Heart right ventricle (tissue), 16 donors: ENCODE measurements at regions not wholly inside any gene's neighbourhood (a gene's known extent, or its start where the extent isn't known, plus 50 kb on each side); places are given as distances from the start of the nearest gene placed in this dataset.

Experiments used
- ATAC-seq, 8 donors: fragments of 200-7000 bp; cut with Tn5 transposase; one replicate each; pipeline ENCODE4 v1.9.1; 2020; ENCODE audit warnings: mild to moderate bottlenecking in 8 of 8, moderate library complexity in 8 of 8, moderate number of reproducible peaks in 1 of 8
- DNase-seq, 2 donors: peaks; one replicate each; pipeline ENCODE4 v3.0.0-alpha.2; 2020
- H3K27ac ChIP-seq, 10 donors: fragments of 200-600 bp; sonication (generic) in 2 of 10; one replicate each; pipeline versions ENCODE4 v1.5.0 to v1.8.0; 2020 to 2022; ENCODE audit warnings: mild to moderate bottlenecking in 3 of 10
- H3K27me3 ChIP-seq, 7 donors: fragments of 200-600 bp; one replicate each; pipeline ENCODE4 v1.8.0; 2021 to 2022; ENCODE audit warnings: mild to moderate bottlenecking in 2 of 7
- H3K36me3 ChIP-seq, 9 donors: fragments of 200-600 bp; sonication (generic) in 1 of 9; one replicate each; pipeline versions ENCODE4 v1.5.0 to v1.8.0; 2020 to 2022; ENCODE audit warnings: mild to moderate bottlenecking in 2 of 9
- H3K4me1 ChIP-seq, 9 donors: fragments of 200-600 bp; sonication (generic) in 1 of 9; one replicate each; pipeline versions ENCODE4 v1.5.0 to v1.8.0; 2020 to 2022; ENCODE audit warnings: mild to moderate bottlenecking in 4 of 9
- H3K4me3 ChIP-seq, 10 donors: fragments of 200-600 bp; sonication (generic) in 2 of 10; one replicate each; pipeline versions ENCODE4 v1.5.0 to v1.8.0; 2020 to 2022; ENCODE audit warnings: mild to moderate bottlenecking in 7 of 10, moderate library complexity in 2 of 10
- H3K9me3 ChIP-seq, 11 donors: fragments of 200-600 bp in 10 of 11; sonication (generic) in 2 of 11; one replicate each; pipeline versions ENCODE4 v1.5.0 to v1.8.0; 2013 to 2022; ENCODE audit warnings: mild to moderate bottlenecking in 2 of 11, control low read depth in 1 of 11, moderate library complexity in 1 of 11
- WGBS, 2 donors: extraction: QIAGEN DNeasy Blood & Tissue Kit; methylation state at CpG; one replicate each; pipeline ENCODE4 v1.1.7; 2013; ENCODE audit warnings: inconsistent platforms in 1 of 2; 5-methylcytosine and 5-hydroxymethylcytosine counted together
- intact Hi-C, 10 donors: fragments of 100-400 bp; cut with DNase I; formaldehyde crosslinking; loops; one replicate each; pipeline versions ENCODE4 v1.11.1 to v1.14.2; 2022
- TF ChIP-seq, protein P1 (sequence below), 9 donors: fragments of 200-600 bp; sonication (generic) in 2 of 9; IDR thresholded peaks; one replicate each; pipeline versions ENCODE4 v1.5.0 to v1.8.0; 2021 to 2022; ENCODE audit warnings: antibody characterized with exemption in 9 of 9, mild to moderate bottlenecking in 5 of 9, moderate library complexity in 1 of 9
- donor health status: Arrhythmogenic right ventricular cardiomyopathy.
- donor health status: ischemic (EF 13 %, LVEDD 7.1; RV severe dilation, severe dysfunction).
- donor health status: healthy with polysubstance abuse.
- donor health status: DM: no; HTN: yes; CAD: no.
- donor health status: DM: no; HTN: no; CAD: no.
- donor health status: ischemic (EF 25% LVEDD 6.9; RV normal size, moderate dysfunction).
- donor health status: ischemic (EF 25% LVEDD 5.7; RV mildly dilated, moderate dysfunction).
- donor health status: healthy.
- donor health status: DM: yes; HTN: yes; CAD: no.
- donor health status: Ischemic cardiomyopathy.
- donor health status: ischemic (EF 35%, LVEDD 5.7; RV mildly dilated, moderate dysfunction).
- donor health status: nonischemic (EF 11% LVEDD 7.7; RV severe dilation, severe dysfunction).
- donor health status: DM: yes; HTN: yes; CAD: no.
- donor health status: PGD.
- donor health status: ischemic (EF 29% LVEDD 5.4; RV normal size, mild dysfunction).
- donor health status: nonischemic (EF 23%, LVEDD 6.1; RV moderate dilation, normal function).

DNA sequence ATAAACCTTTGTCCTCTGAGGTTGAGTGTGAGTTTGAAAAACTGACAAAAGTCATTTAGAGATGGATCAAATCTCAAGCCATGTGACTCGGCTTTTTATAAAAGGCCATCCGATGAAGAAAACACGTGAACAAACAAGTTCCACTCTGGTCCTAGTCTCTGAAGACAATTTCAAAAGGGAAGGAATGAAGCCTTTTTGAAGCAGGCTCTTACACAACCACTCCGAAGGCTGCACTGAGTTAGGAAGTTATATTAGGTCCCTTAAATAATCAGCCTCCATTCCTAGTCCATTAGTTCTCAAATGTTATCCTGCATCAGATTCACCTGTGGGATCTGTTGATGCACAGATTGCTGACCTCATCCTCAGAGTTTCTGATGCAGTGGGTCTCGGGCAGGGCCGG lies 166.6 kb upstream of the HMHB1 start:
- Histone ChIP-seq H3K9me3 (no peaks in the 10 kb centered on the region), H3K27me3 (no peaks in the 10 kb centered on the region), H3K4me3 (no peak overlapping the region), H3K4me1 (peaks cover 0 to 18% (median 11%) of the 10 kb centered on the region in 9 donors), H3K27ac (no peak overlapping the region), H3K36me3 (no peaks in the 10 kb centered on the region)
- DNase-seq (no peak), ATAC-seq (no peak)
- WGBS, 2 donors = 94 to 99% methylated on average over 6 of the region's 6 CpGs
- intact Hi-C loops = loop anchor here in 1 of 10 donors (10.0 kb wide), 1 partner anchor 191 kb away; no protein-coding TSS in a partner anchor
- TF ChIP-seq, protein P1, sequence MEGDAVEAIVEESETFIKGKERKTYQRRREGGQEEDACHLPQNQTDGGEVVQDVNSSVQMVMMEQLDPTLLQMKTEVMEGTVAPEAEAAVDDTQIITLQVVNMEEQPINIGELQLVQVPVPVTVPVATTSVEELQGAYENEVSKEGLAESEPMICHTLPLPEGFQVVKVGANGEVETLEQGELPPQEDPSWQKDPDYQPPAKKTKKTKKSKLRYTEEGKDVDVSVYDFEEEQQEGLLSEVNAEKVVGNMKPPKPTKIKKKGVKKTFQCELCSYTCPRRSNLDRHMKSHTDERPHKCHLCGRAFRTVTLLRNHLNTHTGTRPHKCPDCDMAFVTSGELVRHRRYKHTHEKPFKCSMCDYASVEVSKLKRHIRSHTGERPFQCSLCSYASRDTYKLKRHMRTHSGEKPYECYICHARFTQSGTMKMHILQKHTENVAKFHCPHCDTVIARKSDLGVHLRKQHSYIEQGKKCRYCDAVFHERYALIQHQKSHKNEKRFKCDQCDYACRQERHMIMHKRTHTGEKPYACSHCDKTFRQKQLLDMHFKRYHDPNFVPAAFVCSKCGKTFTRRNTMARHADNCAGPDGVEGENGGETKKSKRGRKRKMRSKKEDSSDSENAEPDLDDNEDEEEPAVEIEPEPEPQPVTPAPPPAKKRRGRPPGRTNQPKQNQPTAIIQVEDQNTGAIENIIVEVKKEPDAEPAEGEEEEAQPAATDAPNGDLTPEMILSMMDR (IDR thresholded peaks at IDR 0.05) = no peak

DNA sequence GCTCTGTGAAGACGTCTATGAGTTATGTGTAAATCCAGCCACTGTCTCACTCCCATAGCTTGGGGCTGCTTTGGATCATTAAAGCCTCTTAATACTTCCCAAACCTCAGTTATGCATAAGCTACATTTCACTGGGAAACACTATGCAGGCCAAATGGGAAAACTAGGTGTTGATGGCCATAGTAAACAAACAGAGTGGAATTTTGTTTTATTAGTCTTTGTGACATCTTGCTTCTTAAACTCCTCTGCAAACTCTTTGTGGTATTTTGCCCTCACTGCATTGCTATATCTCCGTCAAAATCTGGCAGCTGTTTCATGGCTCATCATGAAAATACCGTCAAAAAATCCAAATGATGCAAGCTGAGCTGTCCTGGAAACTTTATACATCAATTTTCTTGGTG lies 167.2 kb upstream of the HMHB1 start:
- Histone ChIP-seq H3K4me3 (no peak overlapping the region), H3K9me3 (no peaks in the 10 kb centered on the region), H3K27me3 (no peaks in the 10 kb centered on the region), H3K36me3 (no peaks in the 10 kb centered on the region), H3K4me1 (peaks cover 0 to 12% (median 5%) of the 10 kb centered on the region in 9 donors), H3K27ac (no peak overlapping the region)
- TF ChIP-seq, protein P1 (IDR thresholded peaks at IDR 0.05) = no peak
- no peak for DNase-seq
- 70 to 77% methylated on average over 3 of the region's 3 CpGs for WGBS, 2 donors
- intact Hi-C loops = loop anchor here in 1 of 10 donors (10.0 kb wide), 1 partner anchor 190 kb away; no protein-coding TSS in a partner anchor
- ATAC-seq = no peak

DNA sequence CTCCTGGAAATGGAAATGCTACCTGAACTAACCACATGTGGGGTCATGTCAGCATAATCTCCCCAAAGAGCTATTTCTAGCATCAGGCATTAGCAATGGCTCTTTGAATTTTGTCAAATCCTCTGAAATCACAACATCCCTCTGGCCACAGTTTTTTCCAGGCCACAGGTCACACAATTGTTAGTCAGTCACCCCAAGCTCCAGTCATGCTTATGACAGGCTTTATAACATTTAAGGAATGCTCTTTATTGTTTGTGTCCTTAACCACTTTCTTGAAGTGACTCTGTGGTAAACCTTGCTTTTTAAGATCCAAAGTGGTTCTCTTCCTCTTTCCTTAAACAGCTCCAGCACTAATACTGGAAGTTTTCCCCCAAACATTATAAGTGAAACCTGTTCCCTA lies 169.2 kb upstream of the HMHB1 start:
- no peaks in the 10 kb centered on the region for H3K9me3 ChIP-seq
- H3K27ac ChIP-seq = no peak overlapping the region
- intact Hi-C loops = loop anchor here in 1 of 10 donors (10.0 kb wide), 1 partner anchor 188 kb away; no protein-coding TSS in a partner anchor
- no peak overlapping the region for H3K4me3 ChIP-seq
- H3K36me3 ChIP-seq = no peaks in the 10 kb centered on the region
- H3K27me3 ChIP-seq = no peaks in the 10 kb centered on the region
- ATAC-seq = no peak
- DNase-seq = no peak
- TF ChIP-seq, protein P1 (IDR thresholded peaks at IDR 0.05) = no peak
- H3K4me1 ChIP-seq = peaks cover 0 to 11% (median 3%) of the 10 kb centered on the region in 9 donors

DNA sequence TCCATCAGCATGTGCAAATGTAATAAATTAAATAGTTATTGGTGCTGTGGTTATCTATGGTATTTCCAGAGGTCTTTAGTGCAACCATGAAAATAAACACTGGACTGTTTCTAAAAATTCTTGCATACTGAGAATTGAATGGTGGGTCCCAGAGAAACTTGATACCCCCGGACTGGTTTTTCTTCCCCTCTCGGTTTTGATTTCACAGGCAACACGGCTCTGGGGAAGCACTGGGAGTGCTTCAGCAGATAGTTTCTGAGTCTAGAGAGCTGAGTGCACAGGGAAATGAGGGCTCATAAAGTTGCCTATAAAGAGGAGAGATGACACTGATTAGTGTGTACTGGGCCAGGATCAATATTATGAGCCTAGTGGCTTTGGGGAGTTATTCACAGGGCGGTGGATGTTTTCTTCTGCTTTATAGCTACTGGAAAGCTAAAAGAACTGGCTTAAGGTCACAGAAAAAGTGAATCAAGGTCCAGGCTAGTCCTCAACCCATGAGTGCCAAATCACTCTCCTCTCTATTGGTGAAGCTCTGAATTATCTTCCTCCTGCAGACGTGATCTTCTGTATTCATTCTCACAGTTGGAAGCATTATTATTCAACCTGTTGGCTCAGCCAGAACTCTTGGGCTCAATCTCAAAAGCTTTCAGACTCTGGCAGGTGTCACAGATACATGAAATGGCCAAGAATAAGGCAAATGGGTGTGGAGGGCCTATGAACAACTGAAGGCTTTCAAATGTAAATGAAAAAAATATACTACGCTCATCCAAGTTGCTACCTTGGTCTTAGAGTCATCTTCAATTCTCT lies 170.2 kb upstream of the HMHB1 start:
- intact Hi-C loops = loop anchor here in 1 of 10 donors (10.0 kb wide), 1 partner anchor 187 kb away; no protein-coding TSS in a partner anchor
- no peak overlapping the region for H3K27ac ChIP-seq
- 72 to 77% methylated on average over 6 of the region's 6 CpGs for WGBS, 2 donors

More for the DNA sequence above, 170.2 kb upstream of the HMHB1 start:
- TF ChIP-seq, protein P1 (IDR thresholded peaks at IDR 0.05) = no peak
- no peak overlapping the region for H3K4me3 ChIP-seq
- ATAC-seq = no peak
- H3K4me1 ChIP-seq = peaks cover 0 to 22% (median 12%) of the 10 kb centered on the region in 9 donors
- no peaks in the 10 kb centered on the region for H3K27me3 ChIP-seq
- DNase-seq = no peak
- no peaks in the 10 kb centered on the region for H3K36me3 ChIP-seq
- no peaks in the 10 kb centered on the region for H3K9me3 ChIP-seq
